IPS-20b (cell line): ENCODE measurements at regions not wholly inside any gene's neighbourhood (a gene's known extent, or its start where the extent isn't known, plus 50 kb on each side); places are given as distances from the start of the nearest gene placed in this dataset.
"Not testable (repeated sequence)": the region's sequence is repeated elsewhere in the genome, so short reads cannot be mapped to it uniquely, and the experiment has no call there.

Experiments used
- H3K27ac ChIP-seq: one replicate; pipeline ENCODE4 v1.5.1; 2013; ENCODE audit warnings: low read length
- H3K27me3 ChIP-seq: 2 replicates; pipeline ENCODE4 v1.6.1; 2013; ENCODE audit warnings: mild to moderate bottlenecking, low read length, inconsistent platforms; ENCODE audit not compliant: insufficient read depth
- H3K36me3 ChIP-seq: 2 replicates; pipeline ENCODE4 v1.6.1; 2013; ENCODE audit warnings: low read depth, mild to moderate bottlenecking, inconsistent platforms, low read length, moderate library complexity; ENCODE audit not compliant: insufficient read depth
- H3K4me1 ChIP-seq: 2 replicates; pipeline ENCODE4 v1.6.1; 2013; ENCODE audit warnings: mild to moderate bottlenecking, control low read depth, inconsistent platforms, low read length, moderate library complexity; ENCODE audit not compliant: insufficient read depth
- H3K4me3 ChIP-seq: 2 replicates; pipeline ENCODE4 v1.5.1; 2013; ENCODE audit warnings: mild to moderate bottlenecking, low read length, inconsistent platforms
- H3K9ac ChIP-seq: 2 replicates; pipeline ENCODE4 v1.6.1; 2013; ENCODE audit warnings: low read depth, mild to moderate bottlenecking, inconsistent platforms, low read length, moderate library complexity
- H3K9me3 ChIP-seq: 2 replicates; pipeline ENCODE4 v1.6.1; 2013; ENCODE audit warnings: mild to moderate bottlenecking, low read depth, low read length, inconsistent platforms; ENCODE audit not compliant: insufficient read depth

GRCh38 chr13:24973102-24973501 is 122.8 kb upstream of the PABPC3 start:
- not testable (repeated sequence) for H3K4me1 ChIP-seq, H3K9me3 ChIP-seq, H3K36me3 ChIP-seq, H3K4me3 ChIP-seq, H3K9ac ChIP-seq, H3K27me3 ChIP-seq, H3K27ac ChIP-seq

GRCh38 chr13:24981181-24981803 is 114.6 kb upstream of the PABPC3 start:
- H3K9me3 ChIP-seq, H3K4me3 ChIP-seq, H3K27me3 ChIP-seq, H3K9ac ChIP-seq, H3K36me3 ChIP-seq, H3K27ac ChIP-seq, H3K4me1 ChIP-seq: not testable (repeated sequence)

- Histone ChIP-seq H3K4me3 (no peak overlapping the region), H3K27ac (no peak overlapping the region)
Measured at GRCh38 chr13:24982333-24982999, 113.5 kb upstream of the PABPC3 start.

GRCh38 chr13:24983094-24983493 is 112.8 kb upstream of the PABPC3 start:
- no peaks in the 10 kb centered on the region for H3K9me3 ChIP-seq
- no peak overlapping the region for H3K27ac ChIP-seq
- no peaks in the 10 kb centered on the region for H3K36me3 ChIP-seq
- no peak overlapping the region for H3K4me3 ChIP-seq
- H3K9ac ChIP-seq: no peak overlapping the region
- H3K27me3 ChIP-seq: no peaks in the 10 kb centered on the region
- peaks cover 6% of the 10 kb centered on the region; the same call in 1 of the 2 replicates for H3K4me1 ChIP-seq

More at GRCh38 chr13:24982333-24982999, 113.5 kb upstream of the PABPC3 start:
- no peaks in the 10 kb centered on the region for H3K36me3 ChIP-seq
- H3K4me1 ChIP-seq: peaks cover 6% of the 10 kb centered on the region; the same call in 1 of the 2 replicates
- no peaks in the 10 kb centered on the region for H3K9me3 ChIP-seq
- no peak overlapping the region for H3K9ac ChIP-seq
- no peaks in the 10 kb centered on the region for H3K27me3 ChIP-seq

GRCh38 chr13:24984134-24984533 is 111.8 kb upstream of the PABPC3 start:
- Histone ChIP-seq H3K27me3 (no peaks in the 10 kb centered on the region), H3K9me3 (no peaks in the 10 kb centered on the region), H3K27ac (no peak overlapping the region), H3K36me3 (no peaks in the 10 kb centered on the region), H3K9ac (no peak overlapping the region), H3K4me1 (peaks cover 6% of the 10 kb centered on the region; the same call in 1 of the 2 replicates), H3K4me3 (no peak overlapping the region)

GRCh38 chr13:24985107-24985506 is 110.8 kb upstream of the PABPC3 start:
- no peak overlapping the region for H3K9ac ChIP-seq
- no peaks in the 10 kb centered on the region for H3K27me3 ChIP-seq
- H3K27ac ChIP-seq: no peak overlapping the region
- H3K4me1 ChIP-seq: peaks cover 6% of the 10 kb centered on the region; the same call in 1 of the 2 replicates
- no peak overlapping the region for H3K4me3 ChIP-seq
- no peaks in the 10 kb centered on the region for H3K9me3 ChIP-seq
- no peaks in the 10 kb centered on the region for H3K36me3 ChIP-seq

- Histone ChIP-seq H3K9me3 (no peaks in the 10 kb centered on the region), H3K9ac (no peak overlapping the region), H3K4me1 (peaks cover 6% of the 10 kb centered on the region; the same call in 1 of the 2 replicates), H3K27ac (no peak overlapping the region), H3K4me3 (no peak overlapping the region), H3K27me3 (no peaks in the 10 kb centered on the region), H3K36me3 (no peaks in the 10 kb centered on the region)
Measured at GRCh38 chr13:24985896-24986295, 110.0 kb upstream of the PABPC3 start.

- Histone ChIP-seq H3K9me3 (no peaks in the 10 kb centered on the region), H3K27ac (no peak overlapping the region), H3K4me3 (no peak overlapping the region), H3K27me3 (no peaks in the 10 kb centered on the region), H3K36me3 (no peaks in the 10 kb centered on the region), H3K4me1 (peaks cover 5% of the 10 kb centered on the region; the same call in 1 of the 2 replicates), H3K9ac (no peak overlapping the region)
Measured at GRCh38 chr13:24986826-24987225, 109.1 kb upstream of the PABPC3 start.

GRCh38 chr13:24989959-24990358 is 106.0 kb upstream of the PABPC3 start:
- not testable (repeated sequence) for H3K27ac ChIP-seq, H3K4me3 ChIP-seq, H3K4me1 ChIP-seq, H3K9me3 ChIP-seq, H3K36me3 ChIP-seq, H3K27me3 ChIP-seq, H3K9ac ChIP-seq

- H3K4me3 ChIP-seq, H3K27me3 ChIP-seq, H3K36me3 ChIP-seq, H3K9ac ChIP-seq, H3K9me3 ChIP-seq, H3K4me1 ChIP-seq, H3K27ac ChIP-seq: not testable (repeated sequence)
Measured at GRCh38 chr13:24992946-24993345, 103.0 kb upstream of the PABPC3 start.

- Histone ChIP-seq H3K4me3 (no peak overlapping the region), H3K9me3 (no peaks in the 10 kb centered on the region), H3K4me1 (no peaks in the 10 kb centered on the region; the same call in 1 of the 2 replicates), H3K9ac (no peak overlapping the region), H3K27ac (no peak overlapping the region), H3K27me3 (no peaks in the 10 kb centered on the region), H3K36me3 (no peaks in the 10 kb centered on the region)
Measured at GRCh38 chr13:24995225-24995804, 100.6 kb upstream of the PABPC3 start.

- peaks cover 2% of the 10 kb centered on the region; the same call in 1 of the 2 replicates for H3K4me1 ChIP-seq
- H3K27me3 ChIP-seq: no peaks in the 10 kb centered on the region
- no peaks in the 10 kb centered on the region for H3K9me3 ChIP-seq
- no peak overlapping the region for H3K27ac ChIP-seq
- no peak overlapping the region for H3K4me3 ChIP-seq
- no peak overlapping the region for H3K9ac ChIP-seq
- H3K36me3 ChIP-seq: no peaks in the 10 kb centered on the region
Measured at GRCh38 chr13:24997367-24997967, 98.5 kb upstream of the PABPC3 start.
